Gastrocnemius medialis (tissue), 4 donors: ENCODE measurements at regions not wholly inside any gene's neighbourhood (a gene's known extent, or its start where the extent isn't known, plus 50 kb on each side); places are given as distances from the start of the nearest gene placed in this dataset.

Experiments used
- POLR2A ChIP-seq, 2 donors: fragments of 450-650 bp; IDR thresholded peaks; one replicate each; pipeline ENCODE4 v1.6.1; 2017; ENCODE audit warnings: antibody characterized with exemption in 2 of 2, mild to moderate bottlenecking in 2 of 2, moderate library complexity in 2 of 2
- TF ChIP-seq, protein P1 (sequence below), 5 experiments: fragments of 450-650 bp in 3 of 5; fragments of 200-600 bp in 2 of 5; sonication (generic) in 2 of 5; IDR thresholded peaks in 4 of 5; conservative IDR thresholded peaks in 1 of 5; 1 replicate in 4 of 5; 2 replicates in 1 of 5; pipeline ENCODE4 v1.5.1; 2016 to 2019; ENCODE audit warnings: antibody characterized with exemption in 5 of 5, mild to moderate bottlenecking in 3 of 5, moderate library complexity in 3 of 5

DNA sequence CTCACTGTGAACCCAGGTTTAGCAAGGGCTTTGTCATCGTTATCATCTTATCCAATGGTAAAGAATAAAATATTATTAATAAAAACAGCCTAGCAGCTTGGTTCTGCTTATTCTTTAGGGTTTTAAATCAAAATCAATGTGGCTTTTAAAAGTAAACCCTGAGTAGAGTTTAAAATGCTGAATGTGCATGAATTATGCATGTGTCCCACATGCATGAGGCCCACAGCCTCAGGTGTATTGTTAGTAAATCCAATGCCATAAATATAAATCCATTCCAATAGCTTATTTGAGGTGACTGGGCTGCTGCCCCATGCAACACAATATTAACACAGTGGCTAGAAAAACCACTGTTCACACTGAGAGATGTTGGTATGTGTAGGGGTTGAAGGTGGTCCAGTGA lies 254.1 kb downstream of the HNMT start:
- TF ChIP-seq, protein P1, sequence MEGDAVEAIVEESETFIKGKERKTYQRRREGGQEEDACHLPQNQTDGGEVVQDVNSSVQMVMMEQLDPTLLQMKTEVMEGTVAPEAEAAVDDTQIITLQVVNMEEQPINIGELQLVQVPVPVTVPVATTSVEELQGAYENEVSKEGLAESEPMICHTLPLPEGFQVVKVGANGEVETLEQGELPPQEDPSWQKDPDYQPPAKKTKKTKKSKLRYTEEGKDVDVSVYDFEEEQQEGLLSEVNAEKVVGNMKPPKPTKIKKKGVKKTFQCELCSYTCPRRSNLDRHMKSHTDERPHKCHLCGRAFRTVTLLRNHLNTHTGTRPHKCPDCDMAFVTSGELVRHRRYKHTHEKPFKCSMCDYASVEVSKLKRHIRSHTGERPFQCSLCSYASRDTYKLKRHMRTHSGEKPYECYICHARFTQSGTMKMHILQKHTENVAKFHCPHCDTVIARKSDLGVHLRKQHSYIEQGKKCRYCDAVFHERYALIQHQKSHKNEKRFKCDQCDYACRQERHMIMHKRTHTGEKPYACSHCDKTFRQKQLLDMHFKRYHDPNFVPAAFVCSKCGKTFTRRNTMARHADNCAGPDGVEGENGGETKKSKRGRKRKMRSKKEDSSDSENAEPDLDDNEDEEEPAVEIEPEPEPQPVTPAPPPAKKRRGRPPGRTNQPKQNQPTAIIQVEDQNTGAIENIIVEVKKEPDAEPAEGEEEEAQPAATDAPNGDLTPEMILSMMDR (IDR thresholded peaks at IDR 0.05 in 4 of 5, conservative IDR thresholded peaks at IDR 0.05 in 1 of 5): no peak
- no peak for TF ChIP-seq POLR2A (IDR thresholded peaks at IDR 0.05)
